ENCODE measurements at regions not wholly inside any gene's neighbourhood (a gene's known extent, or its start where the extent isn't known, plus 50 kb on each side); places are given as distances from the start of the nearest gene placed in this dataset.
A peak's percentile ranks its signal among the peaks of the same experiment; 100 is the strongest.
"Not testable (repeated sequence)": the region's sequence is repeated elsewhere in the genome, so short reads cannot be mapped to it uniquely, and the experiment has no call there.

GRCh38 chr4:114306946-114307345, 291.7 kb upstream of the UGT8 start:
- Mint-ChIP-seq H3K9me3 (no peaks in the 10 kb centered on the region), H3K27ac (no peak overlapping the region)

GRCh38 chr4:114310296-114310925, 288.2 kb upstream of the UGT8 start:
- no peaks in the 10 kb centered on the region for H3K36me3 Mint-ChIP-seq

More at GRCh38 chr4:114306946-114307345, 291.7 kb upstream of the UGT8 start:
- no peak for ATAC-seq
- H3K36me3 Mint-ChIP-seq = no peaks in the 10 kb centered on the region
- no peaks in the 10 kb centered on the region for H3K4me1 Mint-ChIP-seq
- H3K27me3 Mint-ChIP-seq = peaks cover 21% of the 10 kb centered on the region
- H3K4me3 Mint-ChIP-seq = no peak overlapping the region

GRCh38 chr4:114311787-114312186, 286.8 kb upstream of the UGT8 start:
- no peaks in the 10 kb centered on the region for H3K9me3 Mint-ChIP-seq
- ATAC-seq = no peak
- no peaks in the 10 kb centered on the region for H3K36me3 Mint-ChIP-seq
- no peak overlapping the region for H3K27ac Mint-ChIP-seq
- H3K4me1 Mint-ChIP-seq = no peaks in the 10 kb centered on the region
- H3K27me3 Mint-ChIP-seq = peaks cover 15% of the 10 kb centered on the region
- H3K4me3 Mint-ChIP-seq = no peak overlapping the region

More at GRCh38 chr4:114310296-114310925, 288.2 kb upstream of the UGT8 start:
- no peak overlapping the region for H3K27ac Mint-ChIP-seq
- no peak overlapping the region for H3K4me3 Mint-ChIP-seq
- peaks cover 21% of the 10 kb centered on the region for H3K27me3 Mint-ChIP-seq
- no peaks in the 10 kb centered on the region for H3K4me1 Mint-ChIP-seq
- no peaks in the 10 kb centered on the region for H3K9me3 Mint-ChIP-seq
- ATAC-seq = no peak

GRCh38 chr4:114312338-114312737, 286.3 kb upstream of the UGT8 start:
- no peak for ATAC-seq
- peaks cover 9% of the 10 kb centered on the region for H3K27me3 Mint-ChIP-seq
- H3K27ac Mint-ChIP-seq = no peak overlapping the region
- no peaks in the 10 kb centered on the region for H3K36me3 Mint-ChIP-seq
- no peaks in the 10 kb centered on the region for H3K9me3 Mint-ChIP-seq
- H3K4me1 Mint-ChIP-seq = no peaks in the 10 kb centered on the region
- no peak overlapping the region for H3K4me3 Mint-ChIP-seq

GRCh38 chr4:114316789-114317188, 281.8 kb upstream of the UGT8 start:
- no peak for ATAC-seq
- H3K4me3 Mint-ChIP-seq = no peak overlapping the region
- H3K9me3 Mint-ChIP-seq = no peaks in the 10 kb centered on the region
- H3K27me3 Mint-ChIP-seq = no peaks in the 10 kb centered on the region
- H3K36me3 Mint-ChIP-seq = no peaks in the 10 kb centered on the region
- no peak overlapping the region for H3K27ac Mint-ChIP-seq
- no peaks in the 10 kb centered on the region for H3K4me1 Mint-ChIP-seq

GRCh38 chr4:114317564-114317963, 281.0 kb upstream of the UGT8 start:
- Mint-ChIP-seq H3K4me3 (no peak overlapping the region), H3K9me3 (no peaks in the 10 kb centered on the region), H3K36me3 (no peaks in the 10 kb centered on the region), H3K4me1 (no peaks in the 10 kb centered on the region), H3K27ac (no peak overlapping the region), H3K27me3 (no peaks in the 10 kb centered on the region)
- ATAC-seq = no peak

- Mint-ChIP-seq H3K27me3 (no peaks in the 10 kb centered on the region), H3K4me1 (no peaks in the 10 kb centered on the region), H3K36me3 (no peaks in the 10 kb centered on the region), H3K4me3 (no peak overlapping the region), H3K27ac (no peak overlapping the region), H3K9me3 (no peaks in the 10 kb centered on the region)
- ATAC-seq = no peak
Measured at GRCh38 chr4:114318309-114318708, 280.3 kb upstream of the UGT8 start.

- Mint-ChIP-seq H3K27me3 (no peaks in the 10 kb centered on the region), H3K9me3 (no peaks in the 10 kb centered on the region), H3K36me3 (no peaks in the 10 kb centered on the region), H3K4me3 (no peak overlapping the region), H3K27ac (no peak overlapping the region), H3K4me1 (no peaks in the 10 kb centered on the region)
- ATAC-seq = no peak
Measured at GRCh38 chr4:114320126-114320525, 278.5 kb upstream of the UGT8 start.

- no peaks in the 10 kb centered on the region for H3K27me3 Mint-ChIP-seq
- no peaks in the 10 kb centered on the region for H3K4me1 Mint-ChIP-seq
- no peaks in the 10 kb centered on the region for H3K36me3 Mint-ChIP-seq
- no peak overlapping the region for H3K27ac Mint-ChIP-seq
- H3K9me3 Mint-ChIP-seq = no peaks in the 10 kb centered on the region
- ATAC-seq = no peak
- H3K4me3 Mint-ChIP-seq = no peak overlapping the region
Measured at GRCh38 chr4:114321366-114321765, 277.2 kb upstream of the UGT8 start.

GRCh38 chr4:114323841-114324240, 274.8 kb upstream of the UGT8 start:
- Mint-ChIP-seq H3K4me3 (no peak overlapping the region), H3K27ac (no peak overlapping the region), H3K36me3 (no peaks in the 10 kb centered on the region), H3K9me3 (no peaks in the 10 kb centered on the region), H3K4me1 (no peaks in the 10 kb centered on the region), H3K27me3 (no peaks in the 10 kb centered on the region)
- ATAC-seq = peak; percentile 25

- H3K27ac Mint-ChIP-seq = no peak overlapping the region
- no peaks in the 10 kb centered on the region for H3K36me3 Mint-ChIP-seq
- peaks cover 5% of the 10 kb centered on the region for H3K9me3 Mint-ChIP-seq
- H3K4me1 Mint-ChIP-seq = no peaks in the 10 kb centered on the region
- no peak overlapping the region for H3K4me3 Mint-ChIP-seq
- no peaks in the 10 kb centered on the region for H3K27me3 Mint-ChIP-seq
- ATAC-seq = no peak
Measured at GRCh38 chr4:114326358-114326757, 272.2 kb upstream of the UGT8 start.

GRCh38 chr4:114332119-114332518, 266.5 kb upstream of the UGT8 start:
- Mint-ChIP-seq H3K9me3 (peaks cover 8% of the 10 kb centered on the region), H3K27ac (no peak overlapping the region), H3K4me3 (no peak overlapping the region), H3K27me3 (no peaks in the 10 kb centered on the region), H3K36me3 (no peaks in the 10 kb centered on the region), H3K4me1 (no peaks in the 10 kb centered on the region)
- ATAC-seq = no peak

- not testable (repeated sequence) for H3K36me3 Mint-ChIP-seq, H3K4me1 Mint-ChIP-seq, H3K27ac Mint-ChIP-seq, H3K4me3 Mint-ChIP-seq, ATAC-seq, H3K27me3 Mint-ChIP-seq
- peaks cover 12% of the 10 kb centered on the region for H3K9me3 Mint-ChIP-seq
Measured at GRCh38 chr4:114334363-114334762, 264.2 kb upstream of the UGT8 start.

GRCh38 chr4:114334884-114335330, 263.7 kb upstream of the UGT8 start:
- H3K4me1 Mint-ChIP-seq = no peaks in the 10 kb centered on the region

GRCh38 chr4:114335339-114335738, 263.3 kb upstream of the UGT8 start:
- no peaks in the 10 kb centered on the region for H3K4me1 Mint-ChIP-seq
- no peak overlapping the region for H3K4me3 Mint-ChIP-seq
- H3K36me3 Mint-ChIP-seq = no peaks in the 10 kb centered on the region
- peaks cover 13% of the 10 kb centered on the region for H3K27me3 Mint-ChIP-seq
- H3K27ac Mint-ChIP-seq = no peak overlapping the region
- H3K9me3 Mint-ChIP-seq = peaks cover 10% of the 10 kb centered on the region
- ATAC-seq = no peak

More at GRCh38 chr4:114334884-114335330, 263.7 kb upstream of the UGT8 start:
- Mint-ChIP-seq H3K9me3 (peaks cover 11% of the 10 kb centered on the region), H3K4me3 (no peak overlapping the region), H3K27me3 (peaks cover 9% of the 10 kb centered on the region), H3K27ac (no peak overlapping the region), H3K36me3 (no peaks in the 10 kb centered on the region)
- ATAC-seq = no peak

- Mint-ChIP-seq H3K36me3 (no peaks in the 10 kb centered on the region), H3K4me1 (no peaks in the 10 kb centered on the region), H3K27ac (no peak overlapping the region), H3K4me3 (no peak overlapping the region), H3K27me3 (peaks cover 18% of the 10 kb centered on the region), H3K9me3 (peaks cover 7% of the 10 kb centered on the region)
- no peak for ATAC-seq
Measured at GRCh38 chr4:114343015-114343414, 255.6 kb upstream of the UGT8 start.

Measured in stimulated activated memory B cell treated with anti-CD40 and anti-IgM and Interleukin-4, amounts not matched to agents 10 μg/mL and 1 μg/mL and 100 μg/mL, for 72 hours (primary cell).